Osteocyte (in vitro differentiated cells): ENCODE measurements at regions not wholly inside any gene's neighbourhood (a gene's known extent, or its start where the extent isn't known, plus 50 kb on each side); places are given as distances from the start of the nearest gene placed in this dataset.
A peak's percentile ranks its signal among the peaks of the same experiment; 100 is the strongest.

ENCODE experiments used
- DNase-seq: peaks from one replicate; pipeline ENCODE4 v3.0.0; 2021; ENCODE audit warnings: mixed read lengths; ENCODE audit not compliant: unreplicated experiment; ENCODE audit errors: extremely low spot score
- H3K27ac Mint-ChIP-seq: one replicate; pipeline ENCODE4 v1.8.0; 2021; ENCODE audit warnings: mild to moderate bottlenecking, mixed read lengths; ENCODE audit not compliant: unreplicated experiment
- H3K27me3 Mint-ChIP-seq: one replicate; pipeline ENCODE4 v1.8.0; 2021; ENCODE audit warnings: mixed read lengths; ENCODE audit not compliant: unreplicated experiment
- H3K36me3 Mint-ChIP-seq: one replicate; pipeline ENCODE4 v1.8.0; 2021; ENCODE audit warnings: mixed read lengths; ENCODE audit not compliant: unreplicated experiment
- H3K4me1 Mint-ChIP-seq: one replicate; pipeline ENCODE4 v1.8.0; 2021; ENCODE audit warnings: mixed read lengths; ENCODE audit not compliant: unreplicated experiment
- H3K4me3 Mint-ChIP-seq: one replicate; pipeline ENCODE4 v1.8.0; 2021; ENCODE audit warnings: mild to moderate bottlenecking, moderate library complexity, mixed read lengths; ENCODE audit not compliant: unreplicated experiment
- H3K9me3 Mint-ChIP-seq: one replicate; pipeline ENCODE4 v1.8.0; 2021; ENCODE audit warnings: mixed read lengths; ENCODE audit not compliant: unreplicated experiment
- TF ChIP-seq, protein P1 (sequence below): fragments of 200-600 bp; sonication (generic); IDR thresholded peaks from 2 replicates; pipeline ENCODE4 v1.5.0; 2021; ENCODE audit warnings: antibody characterized with exemption, mild to moderate bottlenecking, moderate library complexity

DNA sequence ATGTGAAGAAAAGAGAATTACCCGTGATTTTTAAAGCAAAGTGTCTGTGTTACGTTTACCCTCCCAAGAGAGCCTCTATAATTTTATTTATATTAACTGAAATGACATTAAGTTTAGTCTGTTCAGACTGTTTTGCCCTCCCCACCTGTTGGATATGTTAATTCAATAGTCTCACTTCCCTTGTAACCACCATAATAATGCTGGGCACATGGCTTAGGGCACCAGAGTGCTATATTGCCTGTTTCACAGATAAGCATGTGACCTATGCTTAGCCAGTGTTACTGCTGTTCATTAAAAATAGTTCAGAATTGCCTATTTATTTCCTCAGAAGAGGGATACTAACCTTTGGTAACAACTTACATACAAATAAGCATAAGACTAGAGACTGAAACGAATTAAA, 446.2 kb downstream of the FAT4 start:
- Mint-ChIP-seq H3K27ac (no peak overlapping the region), H3K36me3 (no peaks in the 10 kb centered on the region), H3K9me3 (no peaks in the 10 kb centered on the region), H3K4me3 (no peak overlapping the region), H3K4me1 (no peaks in the 10 kb centered on the region), H3K27me3 (no peaks in the 10 kb centered on the region)
- TF ChIP-seq, protein P1, sequence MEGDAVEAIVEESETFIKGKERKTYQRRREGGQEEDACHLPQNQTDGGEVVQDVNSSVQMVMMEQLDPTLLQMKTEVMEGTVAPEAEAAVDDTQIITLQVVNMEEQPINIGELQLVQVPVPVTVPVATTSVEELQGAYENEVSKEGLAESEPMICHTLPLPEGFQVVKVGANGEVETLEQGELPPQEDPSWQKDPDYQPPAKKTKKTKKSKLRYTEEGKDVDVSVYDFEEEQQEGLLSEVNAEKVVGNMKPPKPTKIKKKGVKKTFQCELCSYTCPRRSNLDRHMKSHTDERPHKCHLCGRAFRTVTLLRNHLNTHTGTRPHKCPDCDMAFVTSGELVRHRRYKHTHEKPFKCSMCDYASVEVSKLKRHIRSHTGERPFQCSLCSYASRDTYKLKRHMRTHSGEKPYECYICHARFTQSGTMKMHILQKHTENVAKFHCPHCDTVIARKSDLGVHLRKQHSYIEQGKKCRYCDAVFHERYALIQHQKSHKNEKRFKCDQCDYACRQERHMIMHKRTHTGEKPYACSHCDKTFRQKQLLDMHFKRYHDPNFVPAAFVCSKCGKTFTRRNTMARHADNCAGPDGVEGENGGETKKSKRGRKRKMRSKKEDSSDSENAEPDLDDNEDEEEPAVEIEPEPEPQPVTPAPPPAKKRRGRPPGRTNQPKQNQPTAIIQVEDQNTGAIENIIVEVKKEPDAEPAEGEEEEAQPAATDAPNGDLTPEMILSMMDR = no peak
- DNase-seq = no peak

DNA sequence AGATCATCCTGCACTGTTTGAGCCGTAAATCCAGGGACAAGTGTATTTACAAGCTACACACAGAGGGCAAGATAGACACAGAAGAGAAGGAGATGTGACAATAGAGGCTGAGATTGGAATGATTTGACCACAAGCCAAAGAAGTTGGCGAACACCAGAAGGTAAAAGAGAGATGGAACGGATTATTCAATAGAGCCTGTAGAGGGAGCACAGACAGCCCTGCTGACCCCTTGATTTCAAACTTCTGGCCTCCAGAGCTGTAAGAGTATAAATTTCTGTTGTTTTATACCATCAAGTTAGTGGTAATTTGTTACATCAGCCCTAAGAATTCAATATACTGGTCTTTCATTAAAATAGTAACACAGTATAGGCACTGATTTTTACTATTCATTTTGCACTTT, 447.8 kb downstream of the FAT4 start:
- DNase-seq = no peak
- no peaks in the 10 kb centered on the region for H3K27me3 Mint-ChIP-seq
- no peaks in the 10 kb centered on the region for H3K9me3 Mint-ChIP-seq
- no peaks in the 10 kb centered on the region for H3K4me1 Mint-ChIP-seq
- TF ChIP-seq, protein P1 = peak; percentile 45
- no peaks in the 10 kb centered on the region for H3K36me3 Mint-ChIP-seq
- no peak overlapping the region for H3K4me3 Mint-ChIP-seq
- H3K27ac Mint-ChIP-seq = no peak overlapping the region

DNA sequence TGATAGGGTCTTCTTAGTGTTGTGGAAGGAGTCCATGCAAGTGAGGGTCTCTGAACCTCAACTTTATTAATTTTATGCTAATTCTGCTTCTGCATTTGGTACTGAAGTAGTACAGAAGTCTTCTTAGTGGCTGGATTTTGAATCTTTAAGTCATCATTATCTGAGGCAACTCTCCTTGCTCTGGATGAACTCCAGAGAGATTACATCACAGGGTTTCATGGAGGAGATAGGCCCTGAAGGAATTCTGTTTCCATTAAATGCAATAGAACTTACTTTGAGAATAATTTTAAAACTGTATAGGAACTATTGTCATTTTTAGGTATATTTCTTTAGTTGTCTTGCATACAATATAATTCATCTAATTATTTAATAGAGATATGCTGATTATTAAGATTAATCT, 451.2 kb downstream of the FAT4 start:
- H3K27me3 Mint-ChIP-seq = no peaks in the 10 kb centered on the region
- TF ChIP-seq, protein P1 = no peak
- H3K9me3 Mint-ChIP-seq = no peaks in the 10 kb centered on the region
- no peak overlapping the region for H3K4me3 Mint-ChIP-seq
- H3K4me1 Mint-ChIP-seq = no peaks in the 10 kb centered on the region
- no peak overlapping the region for H3K27ac Mint-ChIP-seq
- H3K36me3 Mint-ChIP-seq = no peaks in the 10 kb centered on the region
- DNase-seq = no peak

DNA sequence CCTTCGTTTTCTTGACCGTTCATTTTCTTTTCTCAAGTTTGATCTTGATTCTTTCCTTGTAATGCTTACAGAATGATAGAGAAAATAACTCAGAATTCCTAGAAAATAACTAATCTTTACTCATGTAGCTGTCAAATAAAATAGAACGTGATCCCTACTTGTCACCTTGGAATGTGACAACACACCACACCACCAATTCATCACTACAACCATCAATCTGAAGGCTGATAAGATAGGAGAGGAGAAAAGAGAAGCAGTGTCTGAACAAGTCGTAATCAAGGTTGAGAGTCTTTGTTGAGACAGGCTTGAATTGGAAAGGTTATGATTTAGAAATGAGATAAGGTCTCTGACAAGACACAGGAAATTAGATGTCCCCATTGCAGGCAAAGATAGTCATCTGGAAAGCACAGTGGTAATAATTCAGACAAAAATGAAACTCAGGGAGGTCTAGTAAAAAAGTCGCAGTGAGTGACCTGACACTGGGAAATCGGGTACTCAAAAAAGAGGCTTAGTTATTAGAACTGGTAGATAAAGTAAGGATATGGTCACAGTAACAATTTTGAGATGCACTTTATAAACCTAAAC, 456.2 kb downstream of the FAT4 start:
- Mint-ChIP-seq H3K9me3 (no peaks in the 10 kb centered on the region), H3K27ac (no peak overlapping the region), H3K27me3 (no peaks in the 10 kb centered on the region), H3K4me3 (no peak overlapping the region), H3K36me3 (no peaks in the 10 kb centered on the region), H3K4me1 (no peaks in the 10 kb centered on the region)
- DNase-seq = no peak
- TF ChIP-seq, protein P1 = no peak

DNA sequence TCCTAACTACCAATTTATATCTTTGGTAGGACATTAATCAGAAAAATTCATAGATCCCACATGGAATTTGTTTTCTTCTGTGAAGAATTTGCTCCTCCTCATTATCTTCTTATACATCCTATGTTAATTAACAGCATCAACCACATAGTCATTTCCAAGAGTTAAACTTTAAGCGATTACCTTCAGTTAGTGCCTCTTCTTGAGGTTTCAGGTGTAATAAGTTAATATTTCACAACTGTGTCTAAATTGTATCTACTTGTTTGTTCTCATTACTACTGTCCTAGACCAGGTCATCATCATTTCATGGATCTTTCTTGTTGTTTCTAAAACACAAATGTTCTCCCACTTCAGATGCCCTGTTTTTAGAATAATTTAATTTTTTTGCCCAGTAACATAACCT, 457.9 kb downstream of the FAT4 start:
- no peak for DNase-seq
- H3K4me1 Mint-ChIP-seq = no peaks in the 10 kb centered on the region
- H3K27ac Mint-ChIP-seq = no peak overlapping the region
- no peaks in the 10 kb centered on the region for H3K9me3 Mint-ChIP-seq
- no peaks in the 10 kb centered on the region for H3K27me3 Mint-ChIP-seq
- H3K36me3 Mint-ChIP-seq = no peaks in the 10 kb centered on the region
- TF ChIP-seq, protein P1 = no peak
- H3K4me3 Mint-ChIP-seq = no peak overlapping the region
